A549 (cell line): ENCODE measurements at regions not wholly inside any gene's neighbourhood (a gene's known extent, or its start where the extent isn't known, plus 50 kb on each side); places are given as distances from the start of the nearest gene placed in this dataset.

Experiments used
- ATAC-seq, 2 experiments: fragments of 200-7000 bp in 1 of 2; fragments of >200 bp in 1 of 2; cut with Nextera tagmentation in 1 of 2; cut with Tn5 transposase in 1 of 2; 3 replicates each; pipeline versions ENCODE4 v1.8.0 to v1.9.1; 2018 to 2020; ENCODE audit warnings: mild to moderate bottlenecking in 1 of 2, moderate library complexity in 1 of 2
- CTCF ChIA-PET: fragments of 300-600 bp; sonication (Branson Sonifier 250); formaldehyde crosslinking; extraction: SDS; loops from one replicate; lab custom pipeline; 2021; ENCODE audit warnings: antibody characterized with exemption, inconsistent platforms; lab: Yijun Ruan, JAX
- POLR2A ChIA-PET: fragments of 350-600 bp; formaldehyde crosslinking; extraction: SDS; loops from one replicate; lab custom pipeline; 2021; ENCODE audit warnings: antibody characterized with exemption, inconsistent platforms; lab: Yijun Ruan, JAX
- DNase-seq, 2 experiments: peaks; one replicate each; pipeline versions ENCODE4 v3.0.0 to v3.0.0-alpha.2; 2011 to 2016; ENCODE audit warnings: low read depth in 1 of 2, low spot score in 1 of 2
- FAIRE-seq: peaks from 2 replicates; lab custom pipeline; 2011; peaks lifted over from hg19 to GRCh38; lab: Jason Lieb, UNC
- H3K27ac ChIP-seq, 2 experiments: fragments of >200 bp; sonication (Bioruptor Twin); formaldehyde crosslinking; 3 replicates each; pipeline ENCODE4 v1.5.1; 2016 to 2017
- H3K4me1 ChIP-seq: fragments of >200 bp; sonication (Bioruptor Twin); formaldehyde crosslinking; 3 replicates; pipeline ENCODE4 v1.6.1; 2016
- H3K4me2 ChIP-seq: fragments of >200 bp; sonication (Bioruptor Twin); formaldehyde crosslinking; 3 replicates; pipeline ENCODE4 v1.6.1; 2016
- H3K4me3 ChIP-seq: fragments of >200 bp; sonication (Bioruptor Twin); formaldehyde crosslinking; 3 replicates; pipeline ENCODE4 v1.5.1; 2016
- H3K9me3 ChIP-seq: fragments of >200 bp; sonication (Bioruptor Twin); formaldehyde crosslinking; 3 replicates; pipeline ENCODE4 v1.6.1; 2016
- ATOH8 ChIP-seq: fragments of 250-450 bp; sonication (Bioruptor Pico); IDR thresholded peaks from 2 replicates; pipeline ENCODE4 v1.5.0; 2020; ENCODE audit warnings: low read depth, mild to moderate bottlenecking, moderate library complexity
- BCL3 ChIP-seq: fragments of >200 bp; sonication (Bioruptor Twin); formaldehyde crosslinking; IDR thresholded peaks from 3 replicates; pipeline ENCODE4 v1.6.1; 2016
- CBX2 ChIP-seq: fragments of 200-600 bp; sonication (generic); IDR thresholded peaks from 2 replicates; pipeline ENCODE4 v1.6.1; 2016; ENCODE audit warnings: low read depth, mild to moderate bottlenecking, borderline replicate concordance
- CBX8 ChIP-seq: fragments of 200-600 bp; sonication (generic); IDR thresholded peaks from 2 replicates; pipeline ENCODE4 v1.6.1; 2016
- CEBPB ChIP-seq, 2 experiments: fragments of >200 bp in 1 of 2; sonication (Bioruptor Twin) in 1 of 2; formaldehyde crosslinking in 1 of 2; IDR thresholded peaks; 2 replicates each; pipeline ENCODE4 v1.6.1; 2012 to 2016
- CHD2 ChIP-seq: fragments of 150-350 bp; IDR thresholded peaks from 2 replicates; pipeline ENCODE4 v1.6.1; 2014; ENCODE audit warnings: low read length; ENCODE audit not compliant: partially characterized antibody
- CTCF ChIP-seq: fragments of >200 bp; sonication (Bioruptor Twin); formaldehyde crosslinking; IDR thresholded peaks from 3 replicates; pipeline ENCODE4 v1.5.1; 2016
- EP300 ChIP-seq, 2 experiments: fragments of >200 bp; sonication (Bioruptor Twin); formaldehyde crosslinking; IDR thresholded peaks; 2 replicates in 1 of 2; 3 replicates in 1 of 2; pipeline ENCODE4 v1.6.1; 2016 to 2017
- ESRRA ChIP-seq: fragments of 150-350 bp; IDR thresholded peaks from 2 replicates; pipeline ENCODE4 v1.6.1; 2014; ENCODE audit warnings: mild to moderate bottlenecking, low read length, borderline replicate concordance
- FOXS1 ChIP-seq: fragments of 250-450 bp; sonication (Bioruptor Pico); IDR thresholded peaks from 2 replicates; pipeline ENCODE4 v1.5.0; 2020; ENCODE audit warnings: mild to moderate bottlenecking, moderate library complexity
- HES2 ChIP-seq: fragments of >200 bp; sonication (Bioruptor Twin); formaldehyde crosslinking; IDR thresholded peaks from 2 replicates; pipeline ENCODE4 v1.6.1; 2016
- HEYL ChIP-seq: fragments of 250-450 bp; sonication (Bioruptor Pico); IDR thresholded peaks from 2 replicates; pipeline ENCODE4 v1.8.0; 2021; ENCODE audit warnings: mild to moderate bottlenecking, moderate library complexity
- HMGXB4 ChIP-seq: fragments of 250-450 bp; sonication (Bioruptor Pico); IDR thresholded peaks from 2 replicates; pipeline ENCODE4 v1.5.0; 2021; ENCODE audit warnings: mild to moderate bottlenecking, moderate library complexity, borderline replicate concordance
- HOXB13 ChIP-seq: fragments of 250-450 bp; sonication (Bioruptor Pico); IDR thresholded peaks from 2 replicates; pipeline ENCODE4 v1.5.0; 2020; ENCODE audit warnings: low read depth, mild to moderate bottlenecking, moderate library complexity
- JUNB ChIP-seq: fragments of >200 bp; sonication (Bioruptor Twin); formaldehyde crosslinking; IDR thresholded peaks from 2 replicates; pipeline ENCODE4 v1.6.1; 2016
- KDM5A ChIP-seq: fragments of 200-600 bp; sonication (generic); IDR thresholded peaks from 2 replicates; pipeline ENCODE4 v1.6.1; 2016; ENCODE audit warnings: antibody characterized with exemption, mild to moderate bottlenecking
- MAFK ChIP-seq: fragments of 450-650 bp; IDR thresholded peaks from 2 replicates; pipeline ENCODE4 v1.6.1; 2014; ENCODE audit not compliant: partially characterized antibody
- MYC ChIP-seq: IDR thresholded peaks from 2 replicates; pipeline ENCODE4 v1.6.1; 2012; ENCODE audit warnings: mild to moderate bottlenecking, inconsistent platforms, low read length, improper control_type of control experiment, borderline replicate concordance
- PBX3 ChIP-seq: IDR thresholded peaks from 2 replicates; pipeline ENCODE4 v1.6.1; 2012
- RAD21 ChIP-seq, 2 experiments: fragments of >200 bp in 1 of 2; sonication (Bioruptor Twin) in 1 of 2; formaldehyde crosslinking in 1 of 2; IDR thresholded peaks in 1 of 2; conservative IDR thresholded peaks in 1 of 2; 2 replicates in 1 of 2; 3 replicates in 1 of 2; pipeline ENCODE4 v1.6.1; 2012 to 2018; ENCODE audit warnings: inconsistent platforms in 1 of 2
- RCOR1 ChIP-seq: fragments of 150-350 bp; IDR thresholded peaks from 2 replicates; pipeline ENCODE4 v1.6.1; 2014; ENCODE audit warnings: antibody characterized with exemption, low read length, low read depth
- RFX5 ChIP-seq: fragments of 450-650 bp; IDR thresholded peaks from 2 replicates; pipeline ENCODE4 v1.7.1; 2014; ENCODE audit warnings: antibody characterized with exemption, mild to moderate bottlenecking, moderate library complexity
- SREBF2 ChIP-seq: fragments of 450-650 bp; IDR thresholded peaks from 2 replicates; pipeline ENCODE4 v1.6.1; 2014; ENCODE audit warnings: mild to moderate bottlenecking, moderate library complexity
- TP53 ChIP-seq: fragments of 250-450 bp; sonication (Bioruptor Pico); IDR thresholded peaks from 2 replicates; pipeline ENCODE4 v1.5.0; 2021; ENCODE audit warnings: mild to moderate bottlenecking, moderate library complexity
- ZC3H11A ChIP-seq: fragments of 450-650 bp; IDR thresholded peaks from 2 replicates; pipeline ENCODE4 v1.6.1; 2014; ENCODE audit warnings: antibody characterized with exemption, mild to moderate bottlenecking
- WGBS: methylation state at CpG from one replicate; pipeline ENCODE4 v1.1.6; 2017; ENCODE audit errors: missing lambda C conversion rate; 5-methylcytosine and 5-hydroxymethylcytosine counted together

GRCh38 chr1:81264976-81265375 lies 535.8 kb upstream of the ADGRL2 start:
- Histone ChIP-seq H3K4me2 (no peak overlapping the region), H3K9me3 (no peaks in the 10 kb centered on the region), H3K27ac (no peak overlapping the region), H3K4me3 (no peak overlapping the region), H3K4me1 (no peaks in the 10 kb centered on the region)
- no peak for TF ChIP-seq HEYL
- TF ChIP-seq BCL3 = no peak
- no peak for TF ChIP-seq CBX8
- no peak for TF ChIP-seq CHD2
- no peak for TF ChIP-seq MAFK
- no peak for TF ChIP-seq RAD21 (conservative IDR thresholded peaks at IDR 0.05 in 1 of 2, IDR thresholded peaks at IDR 0.05 in 1 of 2)
- TF ChIP-seq HES2 = no peak
- TF ChIP-seq KDM5A = no peak
- ChIA-PET POLR2A (no interaction called here), CTCF (no interaction called here)
- DNase-seq (no peak), ATAC-seq (no peak), FAIRE-seq (no peak)
- 43% methylated on average over 3 of the region's 3 CpGs for WGBS

- WGBS = 40% methylated on average over 6 of the region's 6 CpGs
- H3K4me2 ChIP-seq = no peak overlapping the region
- no peak for ATAC-seq
- H3K4me1 ChIP-seq = no peaks in the 10 kb centered on the region
- H3K4me3 ChIP-seq = no peak overlapping the region
- TF ChIP-seq EP300 (IDR thresholded peaks at IDR 0.05) (no peak), JUNB (no peak), RCOR1 (no peak), CTCF (no peak), MAFK (no peak), RFX5 (no peak), PBX3 (no peak), TP53 (CRISPR knock-in tag) (no peak), MYC (no peak), ESRRA (no peak), HMGXB4 (CRISPR knock-in tag) (no peak), RAD21 (conservative IDR thresholded peaks at IDR 0.05 in 1 of 2, IDR thresholded peaks at IDR 0.05 in 1 of 2) (no peak), ATOH8 (CRISPR knock-in tag) (no peak), SREBF2 (no peak), FOXS1 (CRISPR knock-in tag) (no peak), HEYL (no peak), ZC3H11A (no peak), HOXB13 (no peak), CBX2 (no peak), CEBPB (IDR thresholded peaks at IDR 0.05) (no peak)
- H3K27ac ChIP-seq = no peak overlapping the region
- DNase-seq = no peak
- POLR2A ChIA-PET = no interaction called here
- H3K9me3 ChIP-seq = no peaks in the 10 kb centered on the region
- no peak for FAIRE-seq
- CTCF ChIA-PET = no interaction called here
Observed at GRCh38 chr1:81259625-81260411, 540.9 kb upstream of the ADGRL2 start.
